Activated CD4-positive, alpha-beta T cell treated with anti-CD3 and anti-CD28 coated beads for 4 hours (primary cell): ENCODE measurements at regions not wholly inside any gene's neighbourhood (a gene's known extent, or its start where the extent isn't known, plus 50 kb on each side); places are given as distances from the start of the nearest gene placed in this dataset.

Experiments used
- DNase-seq, 2 donors: peaks; one replicate each; pipeline ENCODE4 v3.0.0-alpha.2; 2020

GRCh38 chr3:159887911-159888310 is 100.7 kb upstream of the IL12A start:
- no peak for DNase-seq

DNA sequence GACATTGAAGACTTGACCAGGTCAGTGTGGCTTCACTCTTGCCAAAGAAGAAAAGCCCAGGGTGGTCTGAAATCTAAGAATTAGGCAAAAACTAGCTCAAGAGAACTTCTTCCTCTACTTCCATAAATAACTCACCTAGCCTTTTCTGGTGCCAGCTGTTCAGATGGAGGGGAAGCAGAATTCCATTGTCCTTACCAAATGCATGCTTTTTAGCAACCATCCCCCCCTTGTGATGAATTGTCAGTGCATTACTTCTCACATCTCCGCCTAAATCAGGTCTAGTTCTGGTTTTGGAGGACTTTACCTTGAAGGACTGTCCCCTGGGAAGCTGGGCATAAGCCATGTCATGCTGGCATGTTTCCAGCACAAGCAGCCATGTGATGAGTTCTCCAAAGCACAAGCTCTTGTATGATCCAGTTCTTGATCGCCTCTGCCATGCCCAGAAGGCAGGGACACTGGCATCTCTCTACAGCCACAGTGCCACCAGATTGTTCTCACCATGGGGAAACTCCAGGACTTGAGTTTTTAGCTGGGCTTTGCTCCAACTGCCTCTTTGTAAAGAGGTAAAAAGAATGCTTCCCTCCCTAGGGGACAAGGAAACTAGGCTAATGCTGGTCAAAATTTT is 96.4 kb upstream of the IL12A start:
- DNase-seq = no peak

DNA sequence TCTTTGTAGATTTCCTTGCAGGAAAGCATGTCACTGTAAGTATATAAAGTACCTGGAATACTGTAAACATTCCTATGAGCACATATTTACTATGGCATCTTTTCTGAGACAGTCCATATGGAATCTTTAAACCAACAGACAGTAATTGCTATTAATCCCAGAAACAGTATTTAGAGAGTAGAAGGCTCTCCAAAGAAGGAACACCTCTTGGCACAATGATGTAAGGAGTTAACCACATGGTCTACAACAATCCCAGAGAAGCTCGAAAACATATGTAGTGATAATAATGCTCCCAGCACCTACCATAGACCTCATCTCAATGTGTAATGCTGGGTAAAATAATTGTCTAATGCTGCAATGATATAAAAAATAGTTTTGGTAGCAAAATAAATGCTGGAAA is 95.8 kb upstream of the IL12A start:
- DNase-seq = no peak

- DNase-seq = no peak
These were observed 94.2 kb upstream of the IL12A start for GRCh38 chr3:159894386-159894785.

GRCh38 chr3:159895430-159895829 is 93.2 kb upstream of the IL12A start:
- DNase-seq = no peak

DNA sequence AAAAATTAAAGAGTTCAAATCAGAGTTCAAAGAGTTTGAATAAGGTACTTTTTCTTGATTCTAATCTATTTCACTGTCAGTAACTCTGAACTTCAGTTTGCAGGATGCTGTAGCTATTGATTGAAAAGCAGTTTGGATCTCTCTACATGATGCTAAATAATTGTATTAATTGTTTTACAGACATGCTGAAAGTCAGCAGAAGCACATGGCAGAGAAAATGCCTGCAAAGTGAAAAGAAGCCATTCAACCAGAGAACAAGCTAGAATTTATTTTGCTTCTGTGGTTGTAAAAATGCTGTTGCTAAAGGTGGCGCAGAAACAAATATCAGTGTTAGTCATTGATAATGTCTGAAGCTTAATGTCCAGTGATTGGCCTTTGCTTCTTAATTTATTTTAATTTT is 92.1 kb upstream of the IL12A start:
- DNase-seq = no peak

DNA sequence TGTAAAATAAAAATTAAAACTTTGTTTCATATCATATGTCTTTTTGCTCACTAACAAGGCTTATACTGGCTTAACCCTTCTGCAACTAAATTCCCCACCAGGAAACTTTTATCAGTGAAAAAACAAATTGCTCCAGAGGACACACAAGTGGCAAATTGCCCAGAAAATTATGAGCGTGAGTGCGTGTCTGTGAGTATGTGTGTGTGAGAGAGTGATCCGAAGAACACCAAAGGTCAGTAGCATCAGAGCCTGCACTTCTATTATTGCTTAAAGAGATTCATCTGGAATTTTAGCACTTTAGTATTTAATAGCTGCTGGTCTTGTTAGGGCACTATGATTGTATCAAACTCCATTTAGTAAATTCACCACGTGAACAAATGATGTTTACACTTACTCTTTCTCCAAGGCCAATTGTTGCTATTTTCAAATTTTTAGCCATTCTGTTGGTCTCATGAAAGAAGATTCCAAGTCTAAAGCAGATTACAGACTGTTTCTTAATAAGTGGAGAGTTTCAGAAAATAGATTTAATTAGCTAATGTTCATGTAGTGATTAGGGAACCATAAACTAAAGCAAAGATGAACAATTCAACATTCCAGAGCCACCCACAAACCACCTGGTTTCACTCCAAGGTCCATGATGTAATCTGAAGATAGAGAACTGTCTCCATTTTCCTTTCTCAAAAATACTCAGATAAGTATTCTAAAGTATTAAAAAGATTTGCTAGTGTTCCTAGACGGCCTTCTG is 91.1 kb upstream of the IL12A start:
- DNase-seq = no peak

DNA sequence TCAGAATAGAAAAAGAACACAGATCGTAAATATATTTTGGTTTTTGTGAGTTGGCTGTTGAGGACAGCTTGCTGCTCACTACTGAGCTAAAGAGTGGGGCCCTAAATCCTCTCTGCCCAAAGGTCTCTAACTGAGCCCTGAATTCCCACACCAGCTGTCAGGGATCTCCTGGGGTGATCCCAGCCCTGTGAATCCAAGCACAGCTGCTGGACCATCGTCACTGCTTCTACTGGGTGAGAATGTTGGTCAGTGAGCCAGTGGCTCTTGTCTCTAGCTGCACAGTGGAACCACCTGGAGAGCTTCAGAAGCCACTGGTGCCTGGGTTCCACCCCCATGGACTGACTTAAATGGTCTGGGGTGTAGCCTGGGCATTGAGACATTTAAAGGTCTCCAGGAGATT is 90.5 kb upstream of the IL12A start:
- no peak for DNase-seq

- no peak for DNase-seq
These were observed 89.5 kb upstream of the IL12A start for GRCh38 chr3:159899166-159899565.

DNA sequence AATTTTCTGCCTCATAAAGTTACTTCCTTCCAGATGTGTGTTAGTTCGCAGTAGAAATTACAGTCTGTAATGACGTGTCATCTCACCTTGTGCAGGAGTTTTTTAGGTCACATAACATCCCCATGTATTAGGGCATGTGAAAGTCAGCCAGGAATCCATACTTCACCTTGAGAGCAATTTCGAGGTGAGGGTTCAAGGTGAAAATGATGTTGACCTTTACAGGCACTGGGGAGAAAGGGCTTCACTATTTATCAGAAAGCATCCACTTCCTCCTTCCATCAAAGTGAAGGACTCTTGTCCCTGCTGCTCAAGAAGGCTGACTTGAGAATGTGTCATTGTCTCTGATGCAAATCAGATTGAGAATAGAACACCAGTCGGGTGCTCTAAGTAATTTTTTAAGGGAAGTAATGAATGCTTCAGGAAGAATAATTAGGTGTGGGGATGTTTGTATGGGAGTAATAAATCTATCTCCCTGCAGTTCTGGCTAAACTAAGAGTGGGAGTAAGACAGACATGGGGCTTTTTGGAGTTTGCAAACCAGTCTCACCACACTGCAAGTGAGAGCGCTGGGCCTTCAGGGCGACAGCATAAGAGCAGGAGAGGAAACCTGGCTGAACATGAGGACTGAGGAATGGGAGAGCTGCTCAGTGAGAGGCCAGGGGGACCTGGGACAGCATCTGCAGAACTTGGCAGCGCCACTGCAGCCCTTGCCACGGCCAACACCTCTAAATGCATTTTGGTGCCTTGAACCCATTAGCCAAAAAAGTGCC is 85.9 kb upstream of the IL12A start:
- no peak for DNase-seq

DNA sequence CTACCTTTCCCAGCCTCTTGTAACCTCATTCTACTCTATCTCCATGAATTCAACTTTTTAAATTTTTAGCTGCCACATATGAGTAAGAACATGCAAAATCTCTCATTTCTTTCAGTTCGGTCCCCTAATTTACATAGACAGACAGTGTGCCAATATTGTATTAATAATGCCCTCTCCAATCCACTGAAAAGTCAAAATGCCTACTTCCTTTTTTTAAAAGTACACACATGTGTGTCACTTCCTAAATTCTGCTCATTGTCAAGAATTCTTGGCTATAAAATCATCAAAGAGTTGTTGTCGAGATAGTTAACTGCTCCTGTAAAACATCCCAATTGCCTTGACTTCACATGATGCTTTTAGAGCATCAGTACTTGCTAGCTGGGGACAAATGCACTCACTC is 84.2 kb upstream of the IL12A start:
- no peak for DNase-seq

DNA sequence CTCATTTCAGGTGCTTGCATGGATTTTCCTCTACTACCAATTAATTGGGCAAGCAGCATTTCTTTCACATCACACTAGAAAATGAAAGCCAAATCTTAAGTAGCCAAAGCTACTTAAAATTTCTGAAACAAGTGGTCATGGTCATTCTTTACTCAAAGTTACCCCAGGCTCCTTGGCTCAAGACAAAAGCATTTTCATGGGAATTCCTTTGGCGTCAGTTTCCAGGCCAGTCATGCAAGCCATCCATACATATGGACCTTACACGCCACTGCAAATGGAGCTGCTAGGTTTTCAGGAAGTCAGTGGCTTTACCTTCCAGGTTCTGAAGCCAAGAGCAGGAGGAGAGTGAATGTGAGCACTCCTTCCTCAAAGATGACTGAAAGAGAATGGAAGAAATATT is 83.7 kb upstream of the IL12A start:
- no peak for DNase-seq

GRCh38 chr3:159907828-159908227 is 80.8 kb upstream of the IL12A start:
- no peak for DNase-seq

DNA sequence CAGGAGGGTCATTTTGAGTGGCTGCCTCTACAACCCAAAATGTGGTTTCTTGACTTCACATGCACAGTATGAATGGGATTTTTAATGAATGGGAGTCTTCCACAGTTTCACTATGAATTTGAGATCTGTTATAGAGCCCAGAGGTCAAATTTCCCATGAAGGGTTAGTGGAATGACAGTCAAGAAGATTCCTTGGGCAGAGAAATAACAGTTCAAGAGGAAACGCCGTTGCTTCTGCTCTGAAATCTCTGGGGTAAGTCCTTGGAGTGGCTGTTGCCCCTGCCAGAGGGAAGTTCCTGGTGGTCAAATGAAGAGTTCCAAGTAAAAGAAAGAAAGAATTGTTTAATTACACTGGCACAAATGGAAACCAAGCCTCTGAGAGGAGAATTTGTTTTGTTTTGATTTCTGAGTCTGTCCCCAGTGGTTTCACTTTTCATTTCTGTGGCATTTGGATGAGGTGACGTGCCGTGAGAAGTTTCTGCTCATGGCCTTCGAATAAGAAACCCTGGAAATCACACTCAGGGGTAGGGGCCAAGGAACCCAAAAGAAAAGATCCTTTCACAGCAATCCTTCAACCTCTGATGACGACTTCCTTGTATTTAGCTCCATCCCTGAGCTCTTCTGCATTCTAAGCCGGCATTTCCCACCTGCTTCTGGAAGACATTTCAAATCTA is 77.5 kb upstream of the IL12A start:
- DNase-seq = no peak

GRCh38 chr3:159911664-159912037 is 77.0 kb upstream of the IL12A start:
- DNase-seq = no peak

GRCh38 chr3:159913712-159914414 is 74.8 kb upstream of the IL12A start:
- no peak for DNase-seq

DNA sequence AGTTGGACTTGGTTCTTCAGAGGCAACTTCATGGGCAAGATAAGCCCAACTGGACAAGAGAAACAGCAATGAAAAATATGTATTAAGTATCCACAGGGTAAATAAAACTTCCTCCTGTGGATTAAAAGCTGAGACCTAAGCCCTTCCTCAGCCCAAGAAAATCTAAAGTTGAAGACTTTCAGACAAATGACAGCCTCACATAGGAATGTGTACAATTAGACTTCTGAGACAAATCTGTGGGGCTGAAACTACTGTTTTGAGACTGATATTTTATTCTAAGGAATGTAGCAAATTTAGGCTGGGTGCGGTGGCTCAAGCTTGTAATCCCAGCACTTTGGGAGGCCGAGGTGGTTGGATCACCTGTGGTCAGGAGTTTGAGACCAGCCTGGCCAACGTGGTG is 74.2 kb upstream of the IL12A start:
- no peak for DNase-seq

- no peak for DNase-seq
These were observed 72.6 kb upstream of the IL12A start for GRCh38 chr3:159916052-159916451.

DNA sequence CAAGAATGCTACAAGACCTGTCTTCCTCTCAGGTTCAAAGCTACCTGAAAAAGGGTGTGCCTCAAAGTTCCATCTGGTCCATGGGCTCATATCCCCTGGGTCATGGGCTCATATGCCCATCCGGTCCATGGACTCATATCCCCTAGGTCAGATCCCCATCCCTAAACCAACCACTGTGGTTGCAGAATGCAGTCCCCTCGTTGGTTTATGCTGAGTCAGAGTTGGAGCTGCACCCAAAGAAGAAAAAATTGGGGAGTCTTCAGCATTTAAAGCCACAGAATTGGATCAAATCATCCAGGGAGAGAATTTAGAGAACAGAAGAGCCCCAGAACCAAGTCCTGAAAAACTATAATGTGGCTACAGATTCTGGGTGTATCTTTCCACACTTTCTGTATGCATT is 71.5 kb upstream of the IL12A start:
- no peak for DNase-seq

DNA sequence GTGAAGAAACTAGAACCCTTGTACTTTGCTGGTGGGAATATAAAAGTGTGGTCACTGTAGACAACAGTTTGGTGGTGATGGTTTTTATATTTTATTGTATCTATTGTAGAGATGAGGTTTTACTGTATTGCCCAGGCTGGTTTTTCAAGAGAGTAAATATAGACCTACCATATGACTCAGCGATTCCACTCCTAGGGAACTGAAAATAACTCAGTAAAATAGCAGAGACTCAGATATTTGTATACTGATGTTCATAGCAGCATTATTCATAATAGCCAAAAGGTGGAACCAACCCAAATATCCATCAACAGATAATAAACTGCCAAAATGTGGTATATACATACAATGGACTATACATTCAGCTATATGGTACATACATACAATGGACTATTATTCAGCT is 68.8 kb upstream of the IL12A start:
- DNase-seq = no peak

DNA sequence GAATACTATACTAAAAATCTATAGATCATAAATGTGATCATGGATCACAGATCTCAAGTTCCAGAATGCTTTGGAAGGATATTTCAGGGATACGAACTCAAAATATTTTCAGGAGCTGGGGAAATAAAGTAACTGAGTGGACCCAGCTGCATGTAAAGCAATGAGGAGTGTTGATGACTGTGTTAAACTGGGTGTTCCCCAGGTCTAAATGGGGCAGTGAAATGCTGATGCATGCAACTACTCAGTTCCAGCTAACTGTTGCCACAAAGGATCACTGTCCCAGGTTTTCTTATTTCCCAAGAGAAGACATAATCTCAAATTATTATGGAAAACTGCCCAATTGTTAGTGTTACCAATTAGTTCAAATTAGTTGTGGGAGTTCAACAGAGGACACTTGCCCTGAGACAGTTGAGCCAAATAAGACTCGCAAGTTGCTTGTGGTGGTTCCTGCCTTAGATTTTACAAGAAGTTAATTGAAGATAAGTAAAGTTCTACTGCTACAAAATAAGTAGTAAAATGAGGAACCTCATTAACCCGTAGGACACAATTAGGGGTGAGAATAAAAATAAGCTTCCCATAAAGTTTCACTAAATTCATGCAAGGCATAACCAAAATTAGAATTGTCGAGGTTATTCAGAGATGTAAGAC is 66.3 kb upstream of the IL12A start:
- no peak for DNase-seq

GRCh38 chr3:159922861-159923312 is 65.7 kb upstream of the IL12A start:
- no peak for DNase-seq
